Kidney (tissue), 13 donors: ENCODE measurements at regions not wholly inside any gene's neighbourhood (a gene's known extent, or its start where the extent isn't known, plus 50 kb on each side); places are given as distances from the start of the nearest gene placed in this dataset.

Source experiments
- DNase-seq, 5 donors: peaks; one replicate each; pipeline ENCODE4 v3.0.0-alpha.2; 2013 to 2020
- FAIRE-seq: peaks from 2 replicates; lab custom pipeline; 2012; peaks lifted over from hg19 to GRCh38; lab: Jason Lieb, UNC
- H3K27ac ChIP-seq, 2 donors: one replicate each; pipeline ENCODE4 v1.7.0; 2013; ENCODE audit warnings: low read depth in 2 of 2, low read length in 2 of 2, inconsistent platforms in 1 of 2
- H3K27me3 ChIP-seq: one replicate; pipeline ENCODE4 v1.7.1; 2013; ENCODE audit warnings: low read length, inconsistent platforms; ENCODE audit not compliant: control insufficient read depth, insufficient read depth
- H3K36me3 ChIP-seq, 3 donors: one replicate each; pipeline versions ENCODE4 v1.7.0 to v1.7.1; 2013; ENCODE audit warnings: low read length in 3 of 3, control low read depth in 1 of 3, inconsistent platforms in 1 of 3; ENCODE audit not compliant: insufficient read depth in 3 of 3, control insufficient read depth in 2 of 3
- H3K4me1 ChIP-seq, 3 donors: one replicate each; pipeline versions ENCODE4 v1.7.0 to v1.7.1; 2013; ENCODE audit warnings: low read length in 3 of 3, inconsistent platforms in 1 of 3, low read depth in 1 of 3; ENCODE audit not compliant: control insufficient read depth in 2 of 3, insufficient read depth in 2 of 3
- H3K4me3 ChIP-seq, 3 donors: one replicate each; pipeline versions ENCODE4 v1.7.0 to v1.8.1; 2013; ENCODE audit warnings: low read length in 3 of 3, control low read depth in 1 of 3, inconsistent platforms in 1 of 3
- H3K9ac ChIP-seq, 3 donors: one replicate each; pipeline versions ENCODE4 v1.7.0 to v1.7.1; 2013; ENCODE audit warnings: low read length in 3 of 3, control low read depth in 1 of 3, inconsistent platforms in 1 of 3
- H3K9me3 ChIP-seq, 3 donors: one replicate each; pipeline versions ENCODE4 v1.7.0 to v1.7.1; 2013; ENCODE audit warnings: low read length in 3 of 3, control low read depth in 1 of 3, inconsistent platforms in 1 of 3; ENCODE audit not compliant: control insufficient read depth in 2 of 3, insufficient read depth in 1 of 3
- intact Hi-C: fragments of 100-400 bp; cut with DNase I; formaldehyde crosslinking; loops from one replicate; pipeline ENCODE4 v1.11.1; 2022
- TF ChIP-seq, protein P1 (sequence below): IDR thresholded peaks from 3 replicates; pipeline ENCODE4 v1.5.1; 2012; ENCODE audit warnings: mild to moderate bottlenecking, moderate library complexity, borderline replicate concordance; ENCODE audit not compliant: insufficient read depth; ENCODE audit errors: extremely low read depth
- donor health status: control.
- donor health status: control.
- donor health status: control.
- donor health status: control.
- donor health status: control.
- donor health status: DM: yes; HTN: yes; CAD: no.
- donor health status: Normal renal cell carcinoma (clear cell type).

- Histone ChIP-seq H3K27ac (no peak overlapping the region), H3K27me3 (no peaks in the 10 kb centered on the region), H3K36me3 (no peaks in the 10 kb centered on the region), H3K9ac (no peak overlapping the region), H3K4me3 (no peak overlapping the region), H3K9me3 (no peaks in the 10 kb centered on the region), H3K4me1 (no peaks in the 10 kb centered on the region)
- TF ChIP-seq, protein P1, sequence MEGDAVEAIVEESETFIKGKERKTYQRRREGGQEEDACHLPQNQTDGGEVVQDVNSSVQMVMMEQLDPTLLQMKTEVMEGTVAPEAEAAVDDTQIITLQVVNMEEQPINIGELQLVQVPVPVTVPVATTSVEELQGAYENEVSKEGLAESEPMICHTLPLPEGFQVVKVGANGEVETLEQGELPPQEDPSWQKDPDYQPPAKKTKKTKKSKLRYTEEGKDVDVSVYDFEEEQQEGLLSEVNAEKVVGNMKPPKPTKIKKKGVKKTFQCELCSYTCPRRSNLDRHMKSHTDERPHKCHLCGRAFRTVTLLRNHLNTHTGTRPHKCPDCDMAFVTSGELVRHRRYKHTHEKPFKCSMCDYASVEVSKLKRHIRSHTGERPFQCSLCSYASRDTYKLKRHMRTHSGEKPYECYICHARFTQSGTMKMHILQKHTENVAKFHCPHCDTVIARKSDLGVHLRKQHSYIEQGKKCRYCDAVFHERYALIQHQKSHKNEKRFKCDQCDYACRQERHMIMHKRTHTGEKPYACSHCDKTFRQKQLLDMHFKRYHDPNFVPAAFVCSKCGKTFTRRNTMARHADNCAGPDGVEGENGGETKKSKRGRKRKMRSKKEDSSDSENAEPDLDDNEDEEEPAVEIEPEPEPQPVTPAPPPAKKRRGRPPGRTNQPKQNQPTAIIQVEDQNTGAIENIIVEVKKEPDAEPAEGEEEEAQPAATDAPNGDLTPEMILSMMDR: no peak
- DNase-seq: no peak
- intact Hi-C loops: no loop called here
- FAIRE-seq: no peak
Measured at GRCh38 chr2:4049463-4049862, 346.1 kb downstream of the DCDC2C start.

- DNase-seq (no peak), FAIRE-seq (no peak)
- Histone ChIP-seq H3K27ac (no peak overlapping the region), H3K27me3 (no peaks in the 10 kb centered on the region), H3K4me3 (no peak overlapping the region), H3K9ac (no peak overlapping the region), H3K36me3 (no peaks in the 10 kb centered on the region), H3K9me3 (peaks cover 0 to 3% (median 0%) of the 10 kb centered on the region in 3 donors), H3K4me1 (no peaks in the 10 kb centered on the region)
- intact Hi-C loops: no loop called here
- TF ChIP-seq, protein P1: no peak
Measured at GRCh38 chr2:4053769-4054493, 350.6 kb downstream of the DCDC2C start.

DNA sequence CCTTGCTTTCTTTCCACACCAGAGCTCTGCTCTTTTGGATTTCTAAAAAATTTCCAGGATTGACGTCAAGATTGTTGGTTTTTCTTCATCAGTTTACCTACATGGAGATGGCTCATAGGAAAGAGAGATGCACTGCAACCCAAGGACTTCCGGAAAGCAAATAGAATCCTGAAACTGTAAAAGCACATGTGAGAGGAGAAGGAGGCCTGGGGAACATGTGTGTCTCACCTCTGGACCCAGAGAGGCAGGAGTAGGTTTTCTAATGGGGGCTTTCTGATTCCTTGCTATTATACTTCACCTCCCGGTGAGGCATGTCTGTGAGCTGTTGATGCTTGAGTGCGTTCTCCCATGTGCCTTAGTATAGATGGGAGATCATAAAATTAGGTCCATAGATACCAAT lies 362.8 kb downstream of the DCDC2C start:
- Histone ChIP-seq H3K27ac (no peak overlapping the region), H3K9me3 (no peaks in the 10 kb centered on the region), H3K27me3 (no peaks in the 10 kb centered on the region), H3K36me3 (no peaks in the 10 kb centered on the region), H3K9ac (no peak overlapping the region), H3K4me3 (no peak overlapping the region), H3K4me1 (no peaks in the 10 kb centered on the region)
- DNase-seq (no peak), FAIRE-seq (no peak)
- TF ChIP-seq, protein P1: no peak
- intact Hi-C loops: no loop called here
